NCI-H1694 (cell line): ENCODE measurements at regions not wholly inside any gene's neighbourhood (a gene's known extent, or its start where the extent isn't known, plus 50 kb on each side); places are given as distances from the start of the nearest gene placed in this dataset.

Experiments
- DNase-seq: peaks from one replicate; lab custom pipeline; 2025; lab: John Stamatoyannopoulos, UW

DNA sequence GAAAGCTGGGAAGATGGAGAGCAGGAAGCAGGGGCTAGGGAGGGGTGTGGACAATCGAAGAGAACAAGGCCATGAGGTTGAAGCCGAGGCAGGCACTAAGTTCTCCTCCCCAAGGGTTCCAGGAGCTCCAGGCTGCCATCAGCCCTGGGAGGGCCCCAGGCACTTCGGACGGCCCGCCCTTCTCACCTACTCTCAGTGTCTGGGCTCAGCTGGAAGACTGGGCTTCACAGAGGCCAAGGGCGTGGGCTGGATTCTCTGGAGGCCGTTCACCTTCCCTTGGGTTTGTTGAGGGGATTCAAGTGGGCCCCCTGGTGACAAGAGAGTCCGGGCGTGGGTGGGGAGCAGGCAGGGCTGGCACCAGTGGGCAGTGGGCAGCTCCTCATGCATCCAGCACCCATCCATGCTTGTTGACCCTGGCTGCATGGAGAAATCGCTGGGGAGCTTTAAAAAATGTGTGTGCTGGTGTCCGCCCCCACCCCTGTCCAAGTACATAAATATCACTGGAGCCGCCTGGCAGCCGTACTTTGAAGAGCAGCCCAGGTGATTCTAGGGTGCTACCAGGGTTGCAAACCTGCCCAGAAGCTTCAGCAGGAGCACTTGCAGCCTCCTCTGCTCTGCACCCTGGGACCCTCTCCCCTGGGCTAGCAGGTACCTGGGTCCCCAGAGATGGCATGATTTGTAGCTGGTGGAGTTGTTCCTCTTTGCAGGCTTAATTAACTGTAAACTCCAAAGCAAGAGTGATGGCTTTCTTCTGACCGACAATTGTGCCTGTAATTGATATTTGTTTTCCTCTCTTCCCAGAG, 74.3 kb downstream of the RTL6 start:
- no peak for DNase-seq

DNA sequence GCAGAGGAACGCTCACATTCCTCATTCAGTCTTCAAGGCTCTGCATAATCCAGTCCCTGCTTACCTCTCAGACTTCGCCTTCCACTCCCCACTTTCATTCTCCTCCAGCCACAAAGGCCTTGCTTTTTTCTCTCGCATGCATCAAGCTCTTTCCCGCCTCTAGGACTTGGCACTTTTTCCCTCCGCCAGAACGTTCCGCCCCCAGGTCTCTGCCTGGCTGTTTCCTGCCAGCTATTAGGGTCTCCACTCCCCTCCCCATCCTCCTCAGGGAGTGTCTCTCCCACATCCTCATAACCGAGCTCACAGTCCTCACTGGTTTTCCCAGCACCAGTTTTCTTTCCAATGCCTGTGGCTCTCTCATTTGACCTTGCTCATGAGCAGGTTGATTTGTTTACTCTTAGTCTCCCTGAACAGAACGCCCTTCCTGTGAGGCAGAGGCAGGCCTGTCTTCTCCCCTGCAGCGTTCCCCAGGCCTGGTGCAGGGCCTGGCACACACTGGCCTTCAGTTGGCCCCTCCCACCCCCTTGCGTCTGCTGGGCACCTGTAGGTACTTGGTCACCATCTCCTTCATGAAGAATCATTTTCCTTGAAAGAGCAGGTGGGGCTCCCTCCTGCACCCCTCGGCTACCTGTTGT, 75.2 kb downstream of the RTL6 start:
- no peak for DNase-seq

DNA sequence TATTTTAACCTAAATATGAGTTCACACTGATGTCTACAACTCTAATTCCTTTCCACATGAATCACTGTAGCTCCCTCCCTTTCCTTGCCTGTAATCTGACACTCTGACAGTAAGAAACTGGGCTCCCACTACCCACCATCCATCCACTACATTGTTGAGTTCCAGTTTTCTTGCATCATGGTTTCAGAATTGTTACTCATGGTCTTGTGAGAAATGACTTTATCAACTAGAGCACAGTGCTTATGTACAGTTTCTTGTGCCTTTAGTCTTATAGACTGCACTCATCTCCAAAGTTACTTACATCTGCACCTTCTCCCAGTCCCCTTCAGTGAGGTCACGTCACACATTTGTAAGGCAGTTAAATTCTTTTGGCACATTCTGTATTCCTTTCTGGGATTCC, 78.6 kb downstream of the RTL6 start:
- no peak for DNase-seq

DNA sequence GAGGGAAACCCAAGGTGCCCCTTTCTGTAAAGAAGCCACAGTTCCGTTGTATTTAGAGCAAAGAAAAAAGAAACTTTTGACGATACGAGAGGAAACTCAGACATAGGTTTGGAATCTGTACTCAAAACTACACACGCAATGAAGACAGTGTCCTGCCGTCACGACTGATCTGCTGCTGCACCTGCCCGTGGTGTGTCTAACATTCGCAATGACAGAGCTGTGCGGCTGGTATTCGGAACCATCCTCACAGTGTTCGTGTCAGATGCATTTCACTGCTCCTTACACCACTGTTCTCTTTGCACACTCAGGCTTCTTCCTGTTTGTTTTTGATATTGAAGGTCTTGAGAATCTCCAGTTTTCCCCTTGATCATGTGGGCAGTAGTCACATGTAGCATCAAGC, 84.8 kb downstream of the RTL6 start:
- no peak for DNase-seq

- DNase-seq, result no peak
Observed at GRCh38 chr22:44412136-44412731, 85.8 kb downstream of the RTL6 start.

DNA sequence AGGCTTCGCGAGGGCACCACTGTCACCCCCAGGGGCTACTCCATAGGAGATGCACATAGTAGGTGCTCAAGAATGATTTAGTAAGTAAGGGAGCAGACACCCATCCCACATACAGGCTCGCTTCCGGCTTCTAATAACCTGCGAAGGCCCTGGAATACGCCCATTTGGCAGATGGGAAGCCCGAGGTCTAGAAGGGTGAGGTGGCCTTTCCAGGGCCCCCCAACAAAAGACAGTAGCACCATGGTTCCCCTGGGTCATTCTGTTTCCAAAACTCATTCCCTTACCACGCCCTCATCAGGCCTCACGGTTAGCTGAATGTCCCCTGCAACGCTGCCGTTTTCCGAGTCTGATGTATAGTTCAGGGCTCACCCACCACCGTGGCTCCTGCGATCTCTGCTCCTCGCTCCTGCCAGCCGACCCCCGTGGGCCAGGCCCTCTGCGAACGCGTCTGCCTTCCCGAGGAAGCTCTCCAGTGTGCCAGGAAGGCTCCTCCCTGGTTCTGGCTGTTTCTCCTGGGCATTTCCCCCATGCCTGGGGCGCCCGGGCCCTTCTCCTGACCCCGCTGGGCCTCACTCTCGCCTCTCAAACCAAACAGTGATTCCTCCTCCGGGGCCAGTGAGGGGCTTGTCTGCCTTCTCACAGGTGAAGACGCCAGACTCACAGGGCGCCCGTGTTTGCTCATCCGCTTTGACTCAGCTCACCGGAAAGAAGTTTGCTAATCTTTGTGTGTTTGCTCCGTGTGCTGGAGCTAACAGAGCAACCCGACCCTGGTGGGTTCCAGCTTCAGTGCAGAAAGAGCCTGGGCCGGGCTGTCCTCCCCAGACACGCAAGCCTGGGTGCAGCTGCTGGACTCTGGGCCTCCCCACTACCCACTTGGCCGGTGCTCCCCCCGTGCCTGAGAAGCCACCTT, 86.6 kb downstream of the RTL6 start:
- no peak for DNase-seq

GRCh38 chr22:44410451-44410991, 87.5 kb downstream of the RTL6 start:
- peak; percentile 59 for DNase-seq

- no peak for DNase-seq
Observed at GRCh38 chr22:44409974-44410316, 88.1 kb downstream of the RTL6 start.

DNA sequence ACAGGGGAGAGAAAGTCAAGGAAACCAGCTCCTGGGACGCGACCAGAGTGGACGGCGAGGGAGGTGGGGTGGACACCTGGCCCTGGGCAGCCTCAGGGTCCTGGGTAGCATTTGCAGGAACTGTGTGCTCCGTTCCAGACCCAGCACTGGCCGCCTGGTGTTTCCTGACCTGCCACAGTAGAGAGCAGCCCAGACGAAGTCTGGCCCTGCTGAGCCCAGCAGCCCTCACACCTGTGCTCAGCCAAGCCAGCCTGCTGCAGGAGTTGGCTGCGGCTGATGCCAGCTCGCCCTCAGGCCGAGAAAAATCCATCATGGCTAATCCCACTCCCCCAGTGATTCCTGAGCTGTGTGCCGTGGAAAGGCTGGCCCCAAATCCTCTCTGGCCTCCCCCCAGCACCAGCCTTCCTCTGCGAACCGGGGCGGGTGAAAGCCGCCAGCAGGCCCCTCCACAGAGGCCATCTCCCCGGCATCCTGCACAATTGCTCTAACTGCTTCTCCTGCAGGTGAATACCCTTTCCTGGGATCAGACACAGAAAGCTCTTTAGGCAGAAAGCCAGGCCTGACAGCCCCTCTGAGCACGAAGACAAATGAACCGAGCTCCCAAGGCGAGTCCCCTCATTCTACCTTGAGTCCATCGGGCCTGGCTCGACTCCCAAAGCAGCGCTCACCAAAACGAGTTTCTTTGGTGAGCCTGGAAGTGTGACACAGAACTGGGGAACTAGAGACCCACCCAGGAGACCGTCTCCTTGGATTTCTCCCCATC, 88.6 kb downstream of the RTL6 start:
- no peak for DNase-seq

DNA sequence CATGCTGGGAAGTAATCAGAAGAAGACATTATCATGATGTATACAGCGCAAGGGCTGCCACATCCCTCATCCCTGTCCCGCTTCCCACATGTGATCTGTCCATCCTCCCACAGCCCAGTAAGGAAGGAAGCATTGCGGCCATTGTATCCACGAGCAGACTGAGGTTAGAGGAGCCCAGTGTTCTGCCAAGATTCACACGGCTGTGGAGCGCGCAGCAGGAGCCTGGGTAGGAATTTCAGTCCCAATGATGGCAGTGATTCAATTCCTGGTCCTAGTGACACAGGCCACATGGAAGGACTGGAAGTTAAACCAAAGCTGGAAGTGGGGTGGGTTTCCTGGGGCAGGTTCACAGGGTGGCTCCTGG, 89.2 kb downstream of the RTL6 start:
- no peak for DNase-seq

DNA sequence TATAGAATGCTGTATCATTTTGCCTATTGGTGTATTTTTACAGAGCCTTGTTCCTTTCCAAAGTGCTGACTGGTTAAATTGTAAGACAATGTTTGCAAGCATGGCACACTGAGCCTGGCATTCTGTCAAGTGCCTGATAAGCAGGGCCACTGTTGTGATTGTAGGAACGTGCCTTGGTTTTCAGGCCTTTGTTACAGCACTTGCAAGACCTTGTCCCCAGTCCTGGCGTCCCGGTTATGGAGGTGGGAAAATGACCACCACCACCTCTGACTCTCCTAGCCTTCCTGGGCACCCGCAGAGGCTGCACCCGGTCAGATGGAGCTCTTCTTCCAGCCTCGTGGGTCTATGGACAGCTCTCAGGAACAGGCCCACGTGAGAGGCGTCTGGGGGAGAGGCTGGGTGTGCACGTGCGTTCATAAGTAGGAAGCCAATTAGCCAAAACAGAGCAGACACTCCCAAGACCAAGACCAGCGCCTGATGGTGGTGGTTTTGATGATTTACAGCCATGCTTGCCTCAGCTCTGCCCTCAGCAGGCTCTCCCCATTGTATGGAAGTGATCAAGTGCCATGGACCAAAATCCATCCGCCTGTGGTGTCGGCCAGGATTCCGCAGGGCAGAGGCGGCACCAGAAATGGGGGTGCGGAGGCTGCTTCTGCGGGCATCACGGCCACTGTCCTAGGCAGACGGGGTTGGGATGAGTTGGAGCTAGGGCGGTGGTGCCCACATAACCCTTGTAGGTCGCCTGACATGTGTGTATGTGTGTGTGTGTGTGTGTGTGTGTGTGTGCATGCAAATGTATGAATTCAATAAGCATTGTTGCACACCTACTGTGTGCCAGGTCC, 89.8 kb downstream of the RTL6 start:
- DNase-seq, result no peak

- no peak for DNase-seq
Observed at GRCh38 chr22:44407171-44407986, 90.7 kb downstream of the RTL6 start.

DNA sequence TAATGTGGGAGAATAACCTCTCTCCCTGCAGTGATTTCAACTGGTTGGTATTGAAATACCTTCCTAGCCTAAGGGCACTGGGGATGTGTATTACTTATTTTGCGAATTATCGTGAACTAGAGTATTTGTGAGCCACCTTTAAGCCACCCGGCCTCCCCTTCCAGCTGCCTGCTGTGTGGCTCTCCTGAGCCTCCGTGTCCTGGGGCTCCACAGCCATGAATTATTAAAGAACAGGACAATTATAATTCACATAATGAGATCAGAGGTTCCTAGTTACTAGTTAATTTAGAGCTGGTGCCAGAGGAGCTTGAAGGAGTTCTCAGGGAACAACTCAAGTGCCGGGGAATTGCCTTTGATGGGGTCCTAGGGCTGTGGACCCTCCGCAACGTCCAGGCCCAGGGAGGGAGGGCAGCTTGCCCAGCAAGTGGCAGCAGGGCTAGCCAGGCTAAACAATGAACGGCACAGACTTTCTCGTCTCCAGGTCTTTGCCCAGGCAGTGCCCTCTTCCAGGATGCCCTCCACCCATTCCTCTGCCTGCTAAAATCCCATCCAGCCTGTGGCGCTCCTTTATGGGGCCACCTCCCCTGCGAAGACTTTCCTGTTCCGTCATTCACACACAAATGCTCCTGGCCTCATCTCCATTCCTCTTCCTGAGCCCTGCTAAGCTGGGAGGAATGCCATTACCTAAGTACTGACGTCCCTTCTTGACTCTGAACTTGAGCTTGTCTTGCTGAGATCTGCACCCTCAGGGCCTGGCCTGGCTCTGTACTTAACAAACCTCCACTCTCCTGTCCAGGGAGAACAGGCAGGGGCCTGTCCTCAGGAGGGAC, 91.5 kb downstream of the RTL6 start:
- DNase-seq, result no peak

- DNase-seq, result no peak
Observed at GRCh38 chr22:44405661-44406060, 92.4 kb downstream of the RTL6 start.

GRCh38 chr22:44404341-44405020, 91.7 kb upstream of the SHISAL1 start:
- no peak for DNase-seq

GRCh38 chr22:44403602-44404329, 91.0 kb upstream of the SHISAL1 start:
- no peak for DNase-seq

- DNase-seq, result no peak
Observed at GRCh38 chr22:44403166-44403565, 90.4 kb upstream of the SHISAL1 start.
